ENCODE measurements at regions not wholly inside any gene's neighbourhood (a gene's known extent, or its start where the extent isn't known, plus 50 kb on each side); places are given as distances from the start of the nearest gene placed in this dataset.

DNA sequence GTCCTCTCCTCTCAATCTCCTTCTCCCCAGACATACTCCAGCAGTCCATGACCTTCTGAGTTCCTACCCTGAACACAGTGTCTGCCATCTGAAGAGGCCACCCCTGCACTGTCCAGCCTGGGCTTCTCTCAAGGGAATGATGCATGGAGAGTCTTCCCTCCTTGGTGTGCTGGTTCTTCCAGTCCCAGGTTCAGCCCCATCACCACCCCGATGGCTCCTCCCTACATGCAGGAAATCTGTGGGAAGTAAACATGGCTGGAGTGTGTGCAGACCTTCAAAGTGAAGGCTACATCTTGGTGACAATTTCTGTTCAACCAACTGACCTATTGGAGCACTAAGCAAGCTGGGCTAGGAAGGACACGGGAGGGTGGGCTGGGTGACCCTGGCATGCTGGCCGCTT lies 121.0 kb upstream of the JAG1 start:
- H3K27ac Mint-ChIP-seq (ENCODE audit: unreplicated experiment), result no peak overlapping the region
- intact Hi-C loops (cut with micrococcal nuclease; ENCODE audit: unreplicated experiment), result no loop called here
- H3K27me3 Mint-ChIP-seq (ENCODE audit: unreplicated experiment), result no peaks in the 10 kb centered on the region
- no peaks in the 10 kb centered on the region for H3K36me3 Mint-ChIP-seq (ENCODE audit: insufficient read depth, unreplicated experiment)
- peaks cover 2% of the 10 kb centered on the region for H3K4me1 Mint-ChIP-seq (ENCODE audit: low read depth, unreplicated experiment)
- DNase-seq, result no peak
- peaks cover 3% of the 10 kb centered on the region for H3K9me3 Mint-ChIP-seq (ENCODE audit: low read depth, unreplicated experiment)
- CTCF ChIA-PET, result no interaction called here
- no TSS peak for BruUV-seq (replicated peaks)
- no peak overlapping the region for H3K4me3 Mint-ChIP-seq (ENCODE audit: low read depth, unreplicated experiment)
- TF ChIP-seq, protein P1, sequence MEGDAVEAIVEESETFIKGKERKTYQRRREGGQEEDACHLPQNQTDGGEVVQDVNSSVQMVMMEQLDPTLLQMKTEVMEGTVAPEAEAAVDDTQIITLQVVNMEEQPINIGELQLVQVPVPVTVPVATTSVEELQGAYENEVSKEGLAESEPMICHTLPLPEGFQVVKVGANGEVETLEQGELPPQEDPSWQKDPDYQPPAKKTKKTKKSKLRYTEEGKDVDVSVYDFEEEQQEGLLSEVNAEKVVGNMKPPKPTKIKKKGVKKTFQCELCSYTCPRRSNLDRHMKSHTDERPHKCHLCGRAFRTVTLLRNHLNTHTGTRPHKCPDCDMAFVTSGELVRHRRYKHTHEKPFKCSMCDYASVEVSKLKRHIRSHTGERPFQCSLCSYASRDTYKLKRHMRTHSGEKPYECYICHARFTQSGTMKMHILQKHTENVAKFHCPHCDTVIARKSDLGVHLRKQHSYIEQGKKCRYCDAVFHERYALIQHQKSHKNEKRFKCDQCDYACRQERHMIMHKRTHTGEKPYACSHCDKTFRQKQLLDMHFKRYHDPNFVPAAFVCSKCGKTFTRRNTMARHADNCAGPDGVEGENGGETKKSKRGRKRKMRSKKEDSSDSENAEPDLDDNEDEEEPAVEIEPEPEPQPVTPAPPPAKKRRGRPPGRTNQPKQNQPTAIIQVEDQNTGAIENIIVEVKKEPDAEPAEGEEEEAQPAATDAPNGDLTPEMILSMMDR (IDR thresholded peaks at IDR 0.05; ENCODE audit: unreplicated experiment), result no peak

DNA sequence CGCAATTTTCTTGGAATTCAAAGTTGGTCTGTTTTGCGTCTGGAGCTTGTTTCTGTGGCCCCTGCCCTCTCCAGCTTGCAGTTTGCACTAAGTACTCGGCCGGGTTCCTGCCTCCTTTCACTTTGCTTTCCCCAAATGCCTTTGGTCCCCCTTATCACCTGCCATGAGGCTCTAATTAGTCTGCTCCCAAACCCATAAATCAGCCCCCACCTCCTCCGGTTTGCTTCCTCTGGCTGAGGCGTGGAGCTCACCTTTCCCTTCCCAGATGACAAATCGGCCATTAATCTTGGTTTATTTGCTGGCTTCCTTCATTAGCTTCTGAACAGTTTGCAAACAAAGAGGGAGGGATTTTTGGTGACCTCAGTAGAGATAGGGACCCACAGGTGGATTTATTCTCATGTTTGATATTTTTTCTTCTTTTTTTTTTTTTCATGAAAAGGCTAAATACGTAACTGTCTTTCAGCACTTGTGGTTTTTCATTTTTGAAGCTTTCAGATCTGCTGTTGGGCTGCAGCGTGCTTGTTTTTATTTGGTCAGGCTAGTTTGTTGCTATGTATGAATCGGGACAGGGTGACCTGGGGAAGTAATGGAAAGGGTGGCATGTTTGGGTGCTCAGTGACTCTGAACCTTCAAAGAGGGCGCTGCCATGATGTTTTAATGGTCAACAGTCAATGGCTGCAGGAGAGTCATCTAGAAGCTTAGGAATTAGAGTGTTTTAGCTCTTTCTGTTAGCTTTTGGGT lies 121.7 kb upstream of the JAG1 start:
- Mint-ChIP-seq H3K4me1 (ENCODE audit: low read depth, unreplicated experiment) (no peaks in the 10 kb centered on the region), H3K27ac (ENCODE audit: unreplicated experiment) (no peak overlapping the region)
- CTCF ChIA-PET, result interaction anchor here (0.9 kb wide), 1 partner anchor 11 kb away, joined by 3 read pairs; no protein-coding TSS in a partner anchor

DNA sequence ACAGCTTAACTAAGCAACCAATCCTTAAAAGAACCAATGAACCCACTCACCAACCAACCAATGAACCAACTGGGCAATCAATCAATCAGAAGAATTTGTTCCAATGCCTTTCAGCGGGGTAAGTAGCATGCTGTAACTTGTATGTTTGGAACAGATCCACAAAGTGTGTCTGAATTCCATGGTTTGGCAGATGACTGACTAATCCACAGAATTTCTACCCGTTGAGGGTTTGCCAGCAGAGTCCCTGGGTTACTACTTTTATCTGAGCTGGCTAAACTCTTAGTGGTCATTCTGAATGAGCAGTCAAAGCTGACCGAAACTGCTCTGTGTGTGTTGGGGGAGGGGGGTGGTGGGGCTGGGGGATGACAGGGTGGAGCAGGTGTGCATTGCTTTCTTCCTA lies 125.0 kb upstream of the JAG1 start:
- TF ChIP-seq, protein P1 (IDR thresholded peaks at IDR 0.05; ENCODE audit: unreplicated experiment), result no peak
- BruUV-seq (replicated peaks), result no TSS peak
- CTCF ChIA-PET, result no interaction called here
- Mint-ChIP-seq H3K4me3 (ENCODE audit: low read depth, unreplicated experiment) (no peak overlapping the region), H3K27me3 (ENCODE audit: unreplicated experiment) (no peaks in the 10 kb centered on the region), H3K4me1 (ENCODE audit: low read depth, unreplicated experiment) (no peaks in the 10 kb centered on the region), H3K36me3 (ENCODE audit: insufficient read depth, unreplicated experiment) (no peaks in the 10 kb centered on the region), H3K9me3 (ENCODE audit: low read depth, unreplicated experiment) (no peaks in the 10 kb centered on the region), H3K27ac (ENCODE audit: unreplicated experiment) (no peak overlapping the region)
- intact Hi-C loops (cut with micrococcal nuclease; ENCODE audit: unreplicated experiment), result no loop called here
- DNase-seq, result no peak

More for the DNA sequence above, 121.7 kb upstream of the JAG1 start:
- Mint-ChIP-seq H3K9me3 (ENCODE audit: low read depth, unreplicated experiment) (peaks cover 3% of the 10 kb centered on the region), H3K36me3 (ENCODE audit: insufficient read depth, unreplicated experiment) (no peaks in the 10 kb centered on the region), H3K27me3 (ENCODE audit: unreplicated experiment) (no peaks in the 10 kb centered on the region), H3K4me3 (ENCODE audit: low read depth, unreplicated experiment) (no peak overlapping the region)
- intact Hi-C loops (cut with micrococcal nuclease; ENCODE audit: unreplicated experiment), result no loop called here
- no TSS peak for BruUV-seq (replicated peaks)
- no peak for DNase-seq
- TF ChIP-seq, protein P1 (IDR thresholded peaks at IDR 0.05; ENCODE audit: unreplicated experiment), result no peak

DNA sequence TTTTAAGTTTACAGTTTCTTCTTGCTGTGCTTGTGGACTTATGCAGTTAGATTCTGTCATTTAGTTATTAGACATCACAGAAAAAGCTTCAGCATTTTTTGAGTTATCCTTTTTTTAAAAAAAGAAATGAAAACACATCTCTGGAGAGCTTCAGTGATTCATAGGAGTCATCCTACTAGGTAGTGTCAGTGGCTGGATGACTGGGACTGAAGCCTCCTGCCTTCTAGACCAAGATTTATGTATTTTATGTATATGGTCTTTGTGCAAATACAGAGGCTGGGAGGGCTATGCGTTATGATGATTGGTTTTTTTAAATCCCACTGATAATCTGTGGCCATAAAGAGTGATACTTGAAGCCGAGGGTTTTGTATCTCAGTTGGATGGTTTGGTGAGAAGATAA lies 125.9 kb upstream of the JAG1 start:
- TF ChIP-seq, protein P1 (IDR thresholded peaks at IDR 0.05; ENCODE audit: unreplicated experiment), result no peak
- no peaks in the 10 kb centered on the region for H3K36me3 Mint-ChIP-seq (ENCODE audit: insufficient read depth, unreplicated experiment)
- no peak for DNase-seq
- H3K27ac Mint-ChIP-seq (ENCODE audit: unreplicated experiment), result no peak overlapping the region
- CTCF ChIA-PET, result no interaction called here
- BruUV-seq (replicated peaks), result no TSS peak
- intact Hi-C loops (cut with micrococcal nuclease; ENCODE audit: unreplicated experiment), result no loop called here
- H3K4me1 Mint-ChIP-seq (ENCODE audit: low read depth, unreplicated experiment), result no peaks in the 10 kb centered on the region
- H3K27me3 Mint-ChIP-seq (ENCODE audit: unreplicated experiment), result no peaks in the 10 kb centered on the region
- H3K9me3 Mint-ChIP-seq (ENCODE audit: low read depth, unreplicated experiment), result no peaks in the 10 kb centered on the region
- H3K4me3 Mint-ChIP-seq (ENCODE audit: low read depth, unreplicated experiment), result no peak overlapping the region

Measured in Calu3 (cell line).